Retinal pigment epithelial cell (primary cell): ENCODE measurements at regions not wholly inside any gene's neighbourhood (a gene's known extent, or its start where the extent isn't known, plus 50 kb on each side); places are given as distances from the start of the nearest gene placed in this dataset.

ENCODE experiments used
- DNase-seq: peaks from one replicate; pipeline ENCODE4 v3.0.0-alpha.2; 2010; ENCODE audit warnings: low read depth
- H3K4me3 ChIP-seq: 2 replicates; pipeline ENCODE4 v1.5.1; 2011; ENCODE audit warnings: mild to moderate bottlenecking, low read length, control low read depth, moderate library complexity
- TF ChIP-seq, protein P1 (sequence below): conservative IDR thresholded peaks from 2 replicates; pipeline ENCODE4 v1.5.1; 2011; ENCODE audit warnings: low read depth, low read length, control low read depth, inconsistent platforms

DNA sequence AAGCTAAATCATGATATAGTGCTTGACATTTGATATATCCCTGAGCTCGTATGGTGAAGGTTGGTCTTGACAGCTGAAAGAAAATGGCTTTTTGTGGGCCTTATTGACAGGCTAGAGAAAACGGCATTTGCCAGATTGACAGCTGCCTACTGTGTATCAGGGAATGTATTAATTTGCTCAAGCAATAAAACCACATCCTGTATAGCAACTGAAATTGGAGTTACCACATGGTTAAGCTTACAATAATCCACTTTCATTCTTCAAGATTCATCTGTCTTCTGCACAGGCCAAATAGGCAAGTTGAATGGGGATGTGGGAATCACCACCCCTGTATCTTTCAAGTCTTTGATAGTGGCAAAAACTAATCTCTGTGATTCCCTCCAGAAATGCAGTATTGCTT, 76.2 kb upstream of the IL2 start:
- TF ChIP-seq, protein P1, sequence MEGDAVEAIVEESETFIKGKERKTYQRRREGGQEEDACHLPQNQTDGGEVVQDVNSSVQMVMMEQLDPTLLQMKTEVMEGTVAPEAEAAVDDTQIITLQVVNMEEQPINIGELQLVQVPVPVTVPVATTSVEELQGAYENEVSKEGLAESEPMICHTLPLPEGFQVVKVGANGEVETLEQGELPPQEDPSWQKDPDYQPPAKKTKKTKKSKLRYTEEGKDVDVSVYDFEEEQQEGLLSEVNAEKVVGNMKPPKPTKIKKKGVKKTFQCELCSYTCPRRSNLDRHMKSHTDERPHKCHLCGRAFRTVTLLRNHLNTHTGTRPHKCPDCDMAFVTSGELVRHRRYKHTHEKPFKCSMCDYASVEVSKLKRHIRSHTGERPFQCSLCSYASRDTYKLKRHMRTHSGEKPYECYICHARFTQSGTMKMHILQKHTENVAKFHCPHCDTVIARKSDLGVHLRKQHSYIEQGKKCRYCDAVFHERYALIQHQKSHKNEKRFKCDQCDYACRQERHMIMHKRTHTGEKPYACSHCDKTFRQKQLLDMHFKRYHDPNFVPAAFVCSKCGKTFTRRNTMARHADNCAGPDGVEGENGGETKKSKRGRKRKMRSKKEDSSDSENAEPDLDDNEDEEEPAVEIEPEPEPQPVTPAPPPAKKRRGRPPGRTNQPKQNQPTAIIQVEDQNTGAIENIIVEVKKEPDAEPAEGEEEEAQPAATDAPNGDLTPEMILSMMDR, result no peak
- DNase-seq, result no peak
- H3K4me3 ChIP-seq, result no peak overlapping the region

DNA sequence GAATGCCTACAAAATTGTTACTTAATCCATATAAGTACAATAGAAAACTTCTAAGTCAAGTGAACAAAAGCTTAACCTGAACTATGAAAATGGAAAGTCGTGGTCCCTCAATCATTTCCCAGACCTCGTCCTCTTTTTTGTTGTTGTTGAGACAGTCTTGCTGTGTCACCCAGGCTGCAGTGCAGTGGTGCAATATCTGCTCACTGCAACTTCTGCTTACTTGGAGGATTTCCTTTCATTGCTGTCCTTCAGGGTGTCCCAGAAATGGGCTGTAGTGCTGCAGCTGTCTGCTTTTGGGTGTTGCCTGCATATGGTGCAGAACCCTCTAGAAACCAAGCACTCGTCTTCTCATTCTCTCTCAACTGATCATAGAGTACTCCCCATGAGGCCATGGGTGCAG, 75.0 kb upstream of the IL2 start:
- no peak overlapping the region for H3K4me3 ChIP-seq
- TF ChIP-seq, protein P1, result no peak
- DNase-seq, result no peak

- no peak for DNase-seq
- TF ChIP-seq, protein P1, result no peak
- no peak overlapping the region for H3K4me3 ChIP-seq
These were observed 74.5 kb upstream of the IL2 start for GRCh38 chr4:122531038-122531437.

GRCh38 chr4:122528879-122529278, 72.4 kb upstream of the IL2 start:
- TF ChIP-seq, protein P1, result no peak
- DNase-seq, result no peak
- H3K4me3 ChIP-seq, result no peak overlapping the region

DNA sequence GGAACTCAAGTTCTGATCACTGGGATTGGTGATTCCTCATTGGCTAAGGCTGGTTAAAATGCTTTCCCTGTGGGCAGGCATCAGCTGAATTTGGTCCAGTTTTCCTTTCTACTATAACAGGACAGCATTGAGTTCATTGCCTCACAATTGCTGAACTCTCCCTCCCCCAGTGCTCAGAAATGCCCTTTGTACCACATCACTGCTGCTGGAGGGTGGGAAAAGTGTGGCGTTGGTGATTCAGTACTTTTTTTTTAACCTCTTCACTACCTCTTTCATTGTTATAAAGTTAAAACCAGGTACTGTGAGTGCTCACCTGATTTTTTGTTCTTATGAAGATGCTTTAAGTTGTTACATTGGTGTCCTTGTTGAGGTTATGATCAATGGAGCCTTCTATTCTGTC, 69.3 kb upstream of the IL2 start:
- H3K4me3 ChIP-seq, result no peak overlapping the region
- TF ChIP-seq, protein P1, result no peak
- no peak for DNase-seq

DNA sequence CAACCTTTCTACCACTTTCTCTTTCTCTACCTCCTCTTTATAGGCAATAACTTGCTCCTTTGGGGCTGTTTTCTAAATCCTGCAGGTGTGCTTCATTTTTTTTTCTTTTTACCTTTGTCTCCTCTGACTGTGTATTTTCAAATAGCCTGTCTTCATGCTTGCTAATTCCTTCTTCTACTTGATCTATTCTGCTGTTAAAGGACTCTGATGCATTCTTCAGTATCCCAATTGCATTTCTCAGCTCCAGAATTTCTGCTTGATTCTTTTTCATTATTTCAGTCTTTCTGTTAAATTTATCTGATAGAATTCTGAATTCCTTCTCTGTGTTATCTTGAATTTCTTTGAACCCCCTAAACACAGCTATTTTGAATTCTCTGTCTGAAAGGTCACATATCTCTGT, 67.7 kb upstream of the IL2 start:
- DNase-seq, result no peak
- no peak overlapping the region for H3K4me3 ChIP-seq
- TF ChIP-seq, protein P1, result no peak

- no peak for DNase-seq
- no peak overlapping the region for H3K4me3 ChIP-seq
- TF ChIP-seq, protein P1, result no peak
These were observed 66.4 kb upstream of the IL2 start for GRCh38 chr4:122522944-122523343.
